Liver (tissue), 7 donors: ENCODE measurements at regions not wholly inside any gene's neighbourhood (a gene's known extent, or its start where the extent isn't known, plus 50 kb on each side); places are given as distances from the start of the nearest gene placed in this dataset.

Source experiments
- DNase-seq: peaks from one replicate; pipeline ENCODE4 v3.0.0-alpha.2; 2017; ENCODE audit warnings: low spot score
- H3K27ac ChIP-seq, 2 donors: one replicate each; pipeline ENCODE4 v1.7.0; 2013; ENCODE audit warnings: inconsistent platforms in 2 of 2, low read length in 2 of 2, control low read depth in 1 of 2, low read depth in 1 of 2, mild to moderate bottlenecking in 1 of 2
- H3K27me3 ChIP-seq, 4 donors: one replicate each; pipeline versions ENCODE4 v1.6.1 to v1.7.0; 2013; ENCODE audit warnings: low read length in 3 of 4, inconsistent platforms in 1 of 4, mild to moderate bottlenecking in 1 of 4, moderate library complexity in 1 of 4; ENCODE audit not compliant: control insufficient read depth in 4 of 4, insufficient read depth in 4 of 4
- H3K36me3 ChIP-seq, 4 donors: one replicate each; pipeline versions ENCODE4 v1.6.1 to v1.7.0; 2013; ENCODE audit warnings: low read length in 3 of 4, mild to moderate bottlenecking in 3 of 4, low read depth in 1 of 4, moderate library complexity in 1 of 4; ENCODE audit not compliant: control insufficient read depth in 4 of 4, insufficient read depth in 3 of 4
- H3K4me1 ChIP-seq, 4 donors: one replicate each; pipeline versions ENCODE4 v1.6.1 to v1.7.0; 2013; ENCODE audit warnings: low read length in 3 of 4, mild to moderate bottlenecking in 3 of 4, moderate library complexity in 1 of 4; ENCODE audit not compliant: control insufficient read depth in 4 of 4, insufficient read depth in 4 of 4
- H3K4me3 ChIP-seq, 3 donors: one replicate each; pipeline versions ENCODE4 v1.6.1 to v1.7.0; 2013; ENCODE audit warnings: low read length in 3 of 3, control low read depth in 1 of 3, low read depth in 1 of 3, mild to moderate bottlenecking in 1 of 3
- H3K9ac ChIP-seq, 2 donors: one replicate each; pipeline ENCODE4 v1.7.0; 2013; ENCODE audit warnings: low read length in 2 of 2, mild to moderate bottlenecking in 2 of 2, moderate library complexity in 2 of 2, control low read depth in 1 of 2, low read depth in 1 of 2
- H3K9me3 ChIP-seq, 4 donors: one replicate each; pipeline versions ENCODE4 v1.6.1 to v1.7.0; 2013; ENCODE audit warnings: low read length in 3 of 4; ENCODE audit not compliant: control insufficient read depth in 4 of 4
- EGR1 ChIP-seq, 2 donors: IDR thresholded peaks; 2 replicates each; pipeline ENCODE4 v1.6.1; 2016 to 2018; ENCODE audit warnings: antibody characterized with exemption in 2 of 2, low read depth in 2 of 2
- FOXA1 ChIP-seq: IDR thresholded peaks from 2 replicates; pipeline ENCODE4 v1.6.1; 2016; ENCODE audit warnings: antibody characterized with exemption
- FOXA2 ChIP-seq: IDR thresholded peaks from 2 replicates; pipeline ENCODE4 v1.6.1; 2016; ENCODE audit warnings: antibody characterized with exemption
- GABPA ChIP-seq, 2 donors: IDR thresholded peaks in 1 of 2; conservative IDR thresholded peaks in 1 of 2; 2 replicates each; pipeline ENCODE4 v1.6.1; 2016; ENCODE audit warnings: antibody characterized with exemption in 2 of 2, mild to moderate bottlenecking in 1 of 2, moderate library complexity in 1 of 2
- HNF4A ChIP-seq, 2 donors: conservative IDR thresholded peaks; 2 replicates each; pipeline ENCODE4 v1.6.1; 2016; ENCODE audit warnings: antibody characterized with exemption in 2 of 2, mild to moderate bottlenecking in 2 of 2
- HNF4G ChIP-seq: IDR thresholded peaks from 2 replicates; pipeline ENCODE4 v1.6.1; 2016; ENCODE audit warnings: antibody characterized with exemption
- JUND ChIP-seq, 2 donors: IDR thresholded peaks; 2 replicates each; pipeline ENCODE4 v1.6.1; 2016; ENCODE audit warnings: antibody characterized with exemption in 2 of 2
- MAX ChIP-seq: IDR thresholded peaks from 2 replicates; pipeline ENCODE4 v1.6.1; 2016; ENCODE audit warnings: antibody characterized with exemption
- RAD21 ChIP-seq, 2 donors: IDR thresholded peaks; 2 replicates each; pipeline ENCODE4 v1.6.1; 2016; ENCODE audit warnings: antibody characterized with exemption in 2 of 2, mild to moderate bottlenecking in 2 of 2
- REST ChIP-seq: IDR thresholded peaks from 2 replicates; pipeline ENCODE4 v1.6.1; 2016; ENCODE audit warnings: antibody characterized with exemption, mild to moderate bottlenecking
- SP1 ChIP-seq: IDR thresholded peaks from 2 replicates; pipeline ENCODE4 v1.6.1; 2018; ENCODE audit warnings: antibody characterized with exemption, mild to moderate bottlenecking
- TAF1 ChIP-seq: conservative IDR thresholded peaks from 2 replicates; pipeline ENCODE4 v1.6.1; 2016; ENCODE audit warnings: antibody characterized with exemption, mild to moderate bottlenecking
- WGBS: extraction: QIAGEN DNeasy Blood & Tissue Kit; methylation state at CpG from one replicate; pipeline ENCODE4 v1.1.7; 2013; 5-methylcytosine and 5-hydroxymethylcytosine counted together
- donor health status: healthy.
- donor health status: healthy.
- donor health status: healthy.
- donor health status: healthy.

- DNase-seq: no peak
- TF ChIP-seq REST (no peak), MAX (no peak), HNF4A (conservative IDR thresholded peaks at IDR 0.05) (peak in 1 of 2 donors; percentile 19), RAD21 (IDR thresholded peaks at IDR 0.05) (peak in 1 of 2 donors; percentile 27)
- Histone ChIP-seq H3K36me3 (no peaks in the 10 kb centered on the region), H3K9me3 (peaks cover 0 to 2% (median 0%) of the 10 kb centered on the region in 4 donors), H3K4me3 (no peak overlapping the region), H3K9ac (no peak overlapping the region), H3K4me1 (peaks cover 0 to 4% (median 1%) of the 10 kb centered on the region in 4 donors), H3K27me3 (no peaks in the 10 kb centered on the region), H3K27ac (no peak overlapping the region)
Measured at GRCh38 chr2:48147719-48148118, 166.8 kb upstream of the FOXN2 start.

- Histone ChIP-seq H3K9me3 (peaks cover 0 to 2% (median 0%) of the 10 kb centered on the region in 4 donors), H3K36me3 (no peaks in the 10 kb centered on the region), H3K27ac (no peak overlapping the region), H3K4me3 (no peak overlapping the region), H3K27me3 (no peaks in the 10 kb centered on the region), H3K4me1 (peaks cover 0 to 4% (median 1%) of the 10 kb centered on the region in 4 donors), H3K9ac (no peak overlapping the region)
- WGBS: 84% methylated on average over 2 of the region's 2 CpGs
- DNase-seq: peak; percentile 50
- TF ChIP-seq JUND (IDR thresholded peaks at IDR 0.05): no peak
- TF ChIP-seq TAF1: no peak
- TF ChIP-seq EGR1 (IDR thresholded peaks at IDR 0.05; ENCODE audit: low read depth in 2 of 2): no peak
Measured at GRCh38 chr2:48148841-48149430, 165.5 kb upstream of the FOXN2 start.

- H3K4me1 ChIP-seq: no peaks in the 10 kb centered on the region
- no peak for TF ChIP-seq GABPA (IDR thresholded peaks at IDR 0.05 in 1 of 2, conservative IDR thresholded peaks at IDR 0.05 in 1 of 2)
- TF ChIP-seq HNF4A (conservative IDR thresholded peaks at IDR 0.05): no peak
- no peak for TF ChIP-seq REST
- no peak for TF ChIP-seq FOXA2
- TF ChIP-seq FOXA1: no peak
- TF ChIP-seq MAX: no peak
- no peak for TF ChIP-seq HNF4G
- no peak for TF ChIP-seq SP1
- no peak for TF ChIP-seq TAF1
- no peaks in the 10 kb centered on the region for H3K36me3 ChIP-seq
- no peak overlapping the region for H3K4me3 ChIP-seq
- no peaks in the 10 kb centered on the region for H3K27me3 ChIP-seq
- H3K9ac ChIP-seq: no peak overlapping the region
- no peak for DNase-seq
- no peaks in the 10 kb centered on the region for H3K9me3 ChIP-seq
- no peak overlapping the region for H3K27ac ChIP-seq
Measured at GRCh38 chr2:48157150-48157549, 157.3 kb upstream of the FOXN2 start.
